Spleen (tissue), 7 donors: ENCODE measurements at regions not wholly inside any gene's neighbourhood (a gene's known extent, or its start where the extent isn't known, plus 50 kb on each side); places are given as distances from the start of the nearest gene placed in this dataset.
"Not testable (repeated sequence)": the region's sequence is repeated elsewhere in the genome, so short reads cannot be mapped to it uniquely, and the experiment has no call there.

Experiments used
- CTCF ChIP-seq, 11 experiments: fragments of 200-600 bp in 7 of 11; fragments of 450-650 bp in 4 of 11; sonication (generic) in 4 of 11; IDR thresholded peaks in 8 of 11; conservative IDR thresholded peaks in 3 of 11; 1 replicate in 7 of 11; 2 replicates in 4 of 11; pipeline versions ENCODE4 v1.4.0 to v1.8.0; 2016 to 2021; ENCODE audit warnings: antibody characterized with exemption in 11 of 11, inconsistent platforms in 4 of 11, mild to moderate bottlenecking in 1 of 11
- POLR2A ChIP-seq, 3 donors: fragments of 450-650 bp; IDR thresholded peaks; one replicate each; pipeline ENCODE4 v1.5.1; 2017; ENCODE audit warnings: antibody characterized with exemption in 3 of 3, mild to moderate bottlenecking in 1 of 3
- donor health status: DM: no; HTN: no; CAD: no; lungs with moderate emphysema.
- donor health status: DM: no; HTN: no; CAD: no.
- donor health status: DM: no; HTN: no; CAD: no.

- not testable (repeated sequence) for TF ChIP-seq CTCF (IDR thresholded peaks at IDR 0.05 in 8 of 11, conservative IDR thresholded peaks at IDR 0.05 in 3 of 11); POLR2A (IDR thresholded peaks at IDR 0.05)
Measured at GRCh38 chr6:85212794-85213193, 237.1 kb upstream of the NT5E start.
